IPS-20b (cell line): ENCODE measurements at regions not wholly inside any gene's neighbourhood (a gene's known extent, or its start where the extent isn't known, plus 50 kb on each side); places are given as distances from the start of the nearest gene placed in this dataset.

Experiments used
- H3K27ac ChIP-seq: one replicate; pipeline ENCODE4 v1.5.1; 2013; ENCODE audit warnings: low read length
- H3K27me3 ChIP-seq: 2 replicates; pipeline ENCODE4 v1.6.1; 2013; ENCODE audit warnings: mild to moderate bottlenecking, low read length, inconsistent platforms; ENCODE audit not compliant: insufficient read depth
- H3K36me3 ChIP-seq: 2 replicates; pipeline ENCODE4 v1.6.1; 2013; ENCODE audit warnings: low read depth, mild to moderate bottlenecking, inconsistent platforms, low read length, moderate library complexity; ENCODE audit not compliant: insufficient read depth
- H3K4me1 ChIP-seq: 2 replicates; pipeline ENCODE4 v1.6.1; 2013; ENCODE audit warnings: mild to moderate bottlenecking, control low read depth, inconsistent platforms, low read length, moderate library complexity; ENCODE audit not compliant: insufficient read depth
- H3K4me3 ChIP-seq: 2 replicates; pipeline ENCODE4 v1.5.1; 2013; ENCODE audit warnings: mild to moderate bottlenecking, low read length, inconsistent platforms
- H3K9ac ChIP-seq: 2 replicates; pipeline ENCODE4 v1.6.1; 2013; ENCODE audit warnings: low read depth, mild to moderate bottlenecking, inconsistent platforms, low read length, moderate library complexity
- H3K9me3 ChIP-seq: 2 replicates; pipeline ENCODE4 v1.6.1; 2013; ENCODE audit warnings: mild to moderate bottlenecking, low read depth, low read length, inconsistent platforms; ENCODE audit not compliant: insufficient read depth

DNA sequence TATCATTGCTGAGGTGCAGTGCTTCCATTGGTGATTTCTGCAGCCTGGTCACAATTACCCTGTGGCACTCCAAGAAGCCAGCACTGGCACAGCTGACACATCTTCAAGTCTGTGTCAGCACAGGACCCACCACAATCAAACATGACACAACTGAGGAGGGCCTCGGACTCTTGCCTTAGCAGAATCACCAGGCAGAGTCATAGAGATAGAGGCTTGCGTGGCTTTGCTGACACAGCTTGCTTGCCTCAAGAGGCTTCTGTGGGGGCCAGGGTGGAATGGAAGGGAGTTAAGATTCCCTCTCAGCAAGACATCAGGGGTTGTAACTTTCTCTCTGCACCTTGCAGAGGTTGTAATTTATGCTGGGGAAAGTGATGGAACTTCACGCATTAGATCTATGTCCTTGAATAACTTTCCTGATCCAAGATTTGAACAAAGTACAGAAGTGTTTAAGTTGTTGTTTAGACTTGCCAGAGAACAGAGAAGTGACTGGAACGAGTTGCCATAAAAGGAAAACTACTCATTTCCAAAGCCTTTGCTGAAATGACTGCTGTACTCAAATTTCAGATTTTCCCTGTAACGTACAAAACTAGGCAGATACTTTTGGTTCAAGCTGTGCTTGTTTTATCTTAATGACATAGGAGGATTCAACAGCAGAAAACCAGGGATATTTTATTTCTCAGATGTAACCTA, 170.7 kb downstream of the DIPK2A start:
- no peaks in the 10 kb centered on the region for H3K27me3 ChIP-seq
- no peak overlapping the region for H3K4me3 ChIP-seq
- no peak overlapping the region for H3K9ac ChIP-seq
- no peaks in the 10 kb centered on the region; the same call in 1 of the 2 replicates for H3K4me1 ChIP-seq
- peaks cover 4% of the 10 kb centered on the region; the same call in 1 of the 2 replicates for H3K9me3 ChIP-seq
- H3K27ac ChIP-seq: no peak overlapping the region
- H3K36me3 ChIP-seq: no peaks in the 10 kb centered on the region

DNA sequence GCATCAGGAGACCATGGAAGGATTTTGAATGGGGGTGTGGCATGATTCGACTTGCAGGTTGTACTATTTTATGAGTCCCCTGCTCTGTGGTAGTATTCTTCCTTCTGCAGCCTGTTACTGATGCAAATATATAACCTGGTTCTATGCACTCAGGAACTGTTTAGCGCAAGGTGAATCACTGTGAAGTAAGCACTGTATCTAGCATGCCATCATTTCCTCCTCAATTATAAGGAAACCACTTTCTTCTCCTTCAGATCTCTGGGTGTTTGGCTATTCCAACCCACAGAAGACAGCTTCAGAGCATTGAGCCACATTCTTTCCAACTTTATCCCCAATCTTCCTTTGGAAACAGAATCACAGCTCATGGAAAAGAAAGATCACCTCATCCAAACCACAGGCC, 176.7 kb downstream of the DIPK2A start:
- Histone ChIP-seq H3K9ac (no peak overlapping the region), H3K4me1 (no peaks in the 10 kb centered on the region), H3K27me3 (no peaks in the 10 kb centered on the region), H3K4me3 (no peak overlapping the region), H3K27ac (no peak overlapping the region), H3K36me3 (no peaks in the 10 kb centered on the region), H3K9me3 (no peaks in the 10 kb centered on the region)

DNA sequence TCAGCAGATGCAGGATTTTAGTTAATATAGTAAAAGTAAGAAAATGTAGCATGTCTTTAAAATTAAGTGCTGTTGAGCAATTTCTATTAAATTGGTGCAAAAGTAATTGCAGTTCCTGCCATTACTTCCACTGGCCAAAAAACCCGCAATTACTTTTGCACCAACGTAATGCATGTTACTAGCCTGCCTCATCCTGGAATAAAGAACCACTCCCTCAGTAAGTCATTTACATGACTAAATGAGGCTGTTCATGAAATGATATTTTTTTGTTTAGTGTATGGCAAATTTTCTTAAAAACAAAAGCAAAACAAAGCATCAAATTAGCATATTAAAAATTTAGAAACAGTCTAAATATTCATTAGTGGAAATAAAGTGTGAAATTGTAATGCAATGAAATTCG, 180.4 kb downstream of the DIPK2A start:
- H3K27ac ChIP-seq: no peak overlapping the region
- H3K36me3 ChIP-seq: no peaks in the 10 kb centered on the region
- no peaks in the 10 kb centered on the region for H3K27me3 ChIP-seq

DNA sequence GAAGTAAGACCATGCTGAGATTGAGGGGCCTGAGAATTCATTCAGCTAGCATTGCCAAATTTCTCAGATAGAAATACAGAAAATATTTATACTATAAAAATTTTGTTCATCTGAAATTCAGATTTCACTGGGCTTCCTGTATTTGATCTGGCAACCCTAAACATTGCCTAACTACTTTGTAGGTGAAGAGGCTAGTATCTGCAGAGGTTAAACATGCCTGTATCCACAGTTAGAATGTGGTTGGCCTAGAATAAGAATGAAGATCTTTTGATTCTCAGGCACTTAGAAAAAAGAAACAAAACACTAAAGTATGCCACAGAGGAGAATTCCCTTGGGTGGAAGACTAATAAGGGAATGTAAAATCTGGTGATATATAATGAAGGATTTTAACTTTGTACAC, 189.0 kb downstream of the DIPK2A start:
- Histone ChIP-seq H3K9me3 (peaks cover 8% of the 10 kb centered on the region), H3K27me3 (no peaks in the 10 kb centered on the region), H3K9ac (no peak overlapping the region), H3K4me1 (no peaks in the 10 kb centered on the region), H3K27ac (no peak overlapping the region), H3K4me3 (no peak overlapping the region), H3K36me3 (no peaks in the 10 kb centered on the region)

More for the DNA sequence above, 180.4 kb downstream of the DIPK2A start:
- Histone ChIP-seq H3K4me3 (no peak overlapping the region), H3K9me3 (no peaks in the 10 kb centered on the region), H3K9ac (no peak overlapping the region), H3K4me1 (no peaks in the 10 kb centered on the region)

DNA sequence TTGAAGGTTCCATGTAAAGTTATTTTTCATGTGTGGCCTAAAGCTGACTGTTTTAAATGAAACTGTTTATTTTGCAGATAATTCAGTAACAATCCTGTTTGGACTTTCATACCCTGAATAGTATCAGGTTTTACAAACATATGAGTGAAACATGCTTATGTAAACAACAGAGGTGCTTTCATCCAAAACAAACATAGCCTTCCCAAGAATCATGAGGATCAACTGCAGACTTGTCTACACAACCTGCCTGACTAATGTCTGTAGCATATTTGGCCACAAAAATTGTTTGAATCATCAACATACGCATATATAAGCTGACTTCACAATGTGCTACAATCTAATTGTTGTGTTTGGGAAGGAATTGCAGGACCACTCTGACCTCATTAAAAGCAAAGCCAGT, 190.4 kb downstream of the DIPK2A start:
- no peaks in the 10 kb centered on the region for H3K4me1 ChIP-seq
- H3K9ac ChIP-seq: no peak overlapping the region
- no peak overlapping the region for H3K27ac ChIP-seq
- peaks cover 8% of the 10 kb centered on the region for H3K9me3 ChIP-seq
- no peak overlapping the region for H3K4me3 ChIP-seq
- H3K27me3 ChIP-seq: no peaks in the 10 kb centered on the region
- no peaks in the 10 kb centered on the region for H3K36me3 ChIP-seq

DNA sequence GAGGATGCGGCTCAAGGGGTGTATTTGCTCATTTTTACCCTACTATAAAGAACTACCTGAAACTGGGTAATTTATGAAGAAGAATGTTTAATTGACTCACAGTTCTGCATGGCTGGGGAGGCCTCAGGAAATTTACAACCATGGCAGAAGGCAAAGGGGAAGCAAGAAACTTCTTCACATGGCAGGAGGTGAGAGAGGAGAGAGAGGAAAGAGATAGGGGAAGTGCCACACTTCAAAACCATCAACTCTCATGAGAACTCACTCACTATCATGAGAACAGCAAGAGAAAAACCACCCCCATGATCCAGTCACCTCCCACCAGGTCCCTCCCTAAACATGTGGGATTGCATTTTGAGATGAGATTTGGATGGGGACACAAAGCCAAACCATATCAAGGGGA, 192.7 kb downstream of the DIPK2A start:
- Histone ChIP-seq H3K27me3 (no peaks in the 10 kb centered on the region), H3K9ac (no peak overlapping the region), H3K9me3 (peaks cover 8% of the 10 kb centered on the region), H3K27ac (no peak overlapping the region), H3K36me3 (no peaks in the 10 kb centered on the region), H3K4me3 (no peak overlapping the region), H3K4me1 (no peaks in the 10 kb centered on the region)

DNA sequence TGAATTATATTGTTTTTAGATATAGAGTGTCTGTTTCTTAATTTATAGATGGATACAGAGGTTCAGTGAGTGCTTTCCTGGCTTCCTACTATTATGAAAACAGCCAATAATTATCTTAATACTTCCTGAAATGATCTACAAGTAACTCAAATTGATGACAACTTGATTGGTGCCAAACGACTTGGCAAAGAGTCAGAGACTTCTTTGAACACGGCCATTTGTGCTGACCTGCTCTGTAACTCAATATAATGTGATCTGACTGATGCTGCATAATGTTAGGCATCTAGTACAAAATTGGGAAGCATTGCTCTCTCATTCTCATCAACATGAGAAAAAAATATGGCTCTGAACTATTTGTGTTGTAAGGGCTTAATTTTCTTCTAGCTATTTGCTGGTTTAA, 193.9 kb downstream of the DIPK2A start:
- Histone ChIP-seq H3K9me3 (no peaks in the 10 kb centered on the region), H3K4me3 (no peak overlapping the region), H3K4me1 (no peaks in the 10 kb centered on the region), H3K27me3 (no peaks in the 10 kb centered on the region), H3K9ac (no peak overlapping the region), H3K27ac (no peak overlapping the region), H3K36me3 (no peaks in the 10 kb centered on the region)

DNA sequence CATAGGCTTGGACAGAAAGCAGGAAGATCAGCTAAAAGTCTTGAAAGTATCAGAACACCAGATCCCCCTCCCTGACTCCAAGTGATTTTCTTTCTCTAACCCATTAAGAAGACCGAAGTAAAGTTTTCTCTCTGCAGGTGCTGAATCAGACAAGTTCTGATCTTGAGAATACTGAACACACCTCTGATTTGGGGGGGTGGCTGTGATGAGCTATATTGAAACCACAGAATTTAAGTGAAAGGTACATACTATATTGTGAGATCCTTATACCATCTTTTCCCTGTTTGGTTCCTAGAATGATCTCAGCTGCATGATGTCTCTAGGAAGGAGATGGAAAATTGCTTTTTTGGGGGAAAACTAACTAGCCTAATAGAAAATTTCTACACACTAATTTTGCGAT, 196.0 kb downstream of the DIPK2A start:
- Histone ChIP-seq H3K27me3 (no peaks in the 10 kb centered on the region), H3K4me1 (no peaks in the 10 kb centered on the region), H3K4me3 (no peak overlapping the region), H3K9ac (no peak overlapping the region), H3K27ac (no peak overlapping the region), H3K9me3 (no peaks in the 10 kb centered on the region), H3K36me3 (no peaks in the 10 kb centered on the region)

DNA sequence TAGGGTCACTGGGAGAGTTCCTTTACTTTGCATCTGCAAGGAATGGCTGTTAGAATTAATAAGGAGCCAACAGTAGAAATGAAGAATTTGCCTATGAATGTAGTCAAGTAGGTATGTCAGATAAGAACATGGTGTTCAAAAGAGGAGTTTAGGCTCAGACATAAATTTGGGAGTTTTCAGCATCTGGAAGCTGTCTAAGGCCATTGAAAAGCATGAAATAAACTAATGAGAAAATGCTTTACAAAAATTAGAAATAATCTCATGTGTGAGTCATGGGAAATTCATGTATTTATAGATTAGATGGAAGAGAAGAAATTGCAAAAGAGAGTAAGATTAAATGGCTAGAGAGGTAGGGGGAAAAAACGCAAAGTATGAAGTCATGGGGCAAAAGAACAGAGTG, 201.9 kb downstream of the DIPK2A start:
- no peaks in the 10 kb centered on the region for H3K9me3 ChIP-seq
- no peaks in the 10 kb centered on the region for H3K27me3 ChIP-seq
- no peak overlapping the region for H3K27ac ChIP-seq
- H3K4me3 ChIP-seq: no peak overlapping the region
- H3K4me1 ChIP-seq: no peaks in the 10 kb centered on the region
- no peak overlapping the region for H3K9ac ChIP-seq
- H3K36me3 ChIP-seq: no peaks in the 10 kb centered on the region

DNA sequence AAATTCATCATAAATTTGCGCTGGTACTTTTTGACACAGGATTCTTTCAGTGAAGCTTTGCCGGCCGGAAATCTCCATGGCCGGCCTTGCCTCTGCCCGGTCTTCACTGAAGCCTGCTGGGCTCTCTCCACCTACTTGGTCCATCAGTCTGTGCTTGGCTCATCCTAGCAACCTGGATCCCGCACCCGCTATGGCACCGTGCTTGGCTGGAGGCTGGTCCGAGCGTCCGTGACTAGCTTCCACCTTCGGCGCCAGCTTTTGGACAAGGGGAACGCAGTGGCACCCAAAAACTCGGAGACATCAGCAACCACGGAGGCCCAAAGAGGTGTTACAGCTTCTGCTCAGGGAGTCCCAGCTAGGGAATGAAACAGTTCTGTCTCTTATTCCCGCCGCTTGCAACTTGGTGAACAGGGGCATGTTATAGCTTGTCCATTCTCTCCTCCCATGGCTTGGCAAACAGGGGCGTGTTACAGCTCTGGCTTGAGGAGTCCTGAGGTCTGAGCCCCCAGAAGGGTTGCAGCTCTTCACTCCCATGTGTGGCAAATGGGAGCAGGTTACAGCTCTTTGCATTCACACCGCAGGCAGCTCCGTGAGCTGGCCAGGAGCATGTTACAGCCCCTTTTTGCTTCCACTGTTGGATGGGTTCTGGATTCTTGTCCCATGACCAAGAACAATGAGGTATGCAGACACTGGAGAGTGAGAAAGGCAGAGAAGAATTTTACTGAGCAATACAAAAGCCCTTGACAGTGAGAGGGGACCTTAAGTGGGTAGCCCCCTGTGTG, 204.2 kb downstream of the DIPK2A start:
- no peak overlapping the region for H3K9ac ChIP-seq
- H3K36me3 ChIP-seq: no peaks in the 10 kb centered on the region
- H3K4me3 ChIP-seq: no peak overlapping the region
- no peaks in the 10 kb centered on the region for H3K27me3 ChIP-seq
- no peaks in the 10 kb centered on the region for H3K9me3 ChIP-seq
- no peaks in the 10 kb centered on the region for H3K4me1 ChIP-seq
- H3K27ac ChIP-seq: no peak overlapping the region

DNA sequence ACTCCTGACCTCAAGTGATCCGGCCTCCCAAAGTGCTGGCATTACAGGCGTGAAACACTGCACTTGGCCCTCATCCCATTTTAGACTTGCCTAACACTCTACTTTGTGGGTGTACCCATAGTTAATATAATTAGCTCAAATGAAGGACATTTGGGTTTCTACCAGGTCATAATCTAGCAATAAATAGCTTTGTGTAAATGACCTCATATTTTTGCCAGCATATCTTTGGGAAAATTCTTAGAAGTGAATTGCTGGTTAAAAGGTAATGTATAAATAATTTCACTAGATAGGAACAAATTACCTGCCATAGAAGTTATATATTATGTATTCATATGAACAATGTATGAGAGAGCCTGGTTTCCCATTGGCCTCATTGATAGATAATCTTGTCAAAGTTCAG, 206.0 kb downstream of the DIPK2A start:
- Histone ChIP-seq H3K9me3 (no peaks in the 10 kb centered on the region), H3K27ac (no peak overlapping the region), H3K4me3 (no peak overlapping the region), H3K36me3 (no peaks in the 10 kb centered on the region), H3K9ac (no peak overlapping the region), H3K27me3 (no peaks in the 10 kb centered on the region), H3K4me1 (no peaks in the 10 kb centered on the region)

DNA sequence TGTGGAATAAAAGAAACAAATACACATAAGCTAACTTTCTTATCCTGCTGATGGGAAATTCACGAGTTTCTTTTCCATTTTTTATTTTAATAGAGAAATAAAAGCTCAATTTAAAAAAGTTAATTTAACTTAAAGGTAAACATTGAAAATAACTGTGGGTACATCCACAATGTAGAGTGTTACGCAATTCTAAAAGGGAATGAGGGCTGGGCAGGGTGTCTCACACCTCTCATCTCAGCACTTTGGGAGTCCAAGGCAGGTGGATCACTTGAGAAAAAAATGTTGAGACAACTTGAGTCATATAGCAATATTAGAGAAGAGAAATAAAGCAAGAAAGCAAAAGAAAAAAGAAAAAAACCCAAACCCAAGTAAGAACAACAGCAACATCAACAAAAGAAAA, 207.0 kb downstream of the DIPK2A start:
- H3K9me3 ChIP-seq: no peaks in the 10 kb centered on the region
- no peak overlapping the region for H3K4me3 ChIP-seq
- no peak overlapping the region for H3K27ac ChIP-seq
- H3K36me3 ChIP-seq: no peaks in the 10 kb centered on the region
- no peaks in the 10 kb centered on the region for H3K27me3 ChIP-seq
- H3K4me1 ChIP-seq: no peaks in the 10 kb centered on the region
- H3K9ac ChIP-seq: no peak overlapping the region
